LNCaP clone FGC (cell line): ENCODE measurements at regions not wholly inside any gene's neighbourhood (a gene's known extent, or its start where the extent isn't known, plus 50 kb on each side); places are given as distances from the start of the nearest gene placed in this dataset.

Experiments used
- DNase-seq: peaks from one replicate; pipeline ENCODE4 v3.0.0-alpha.2; 2011; ENCODE audit warnings: low read depth
- H3K4me3 ChIP-seq: 2 replicates; pipeline ENCODE4 v1.5.1; 2011; ENCODE audit warnings: mild to moderate bottlenecking, low read depth, low read length, control low read depth
- TF ChIP-seq, protein P1 (sequence below): IDR thresholded peaks from 2 replicates; pipeline ENCODE4 v1.5.1; 2012; ENCODE audit warnings: mild to moderate bottlenecking; ENCODE audit not compliant: control insufficient read depth, insufficient read depth; ENCODE audit errors: extremely low read depth

DNA sequence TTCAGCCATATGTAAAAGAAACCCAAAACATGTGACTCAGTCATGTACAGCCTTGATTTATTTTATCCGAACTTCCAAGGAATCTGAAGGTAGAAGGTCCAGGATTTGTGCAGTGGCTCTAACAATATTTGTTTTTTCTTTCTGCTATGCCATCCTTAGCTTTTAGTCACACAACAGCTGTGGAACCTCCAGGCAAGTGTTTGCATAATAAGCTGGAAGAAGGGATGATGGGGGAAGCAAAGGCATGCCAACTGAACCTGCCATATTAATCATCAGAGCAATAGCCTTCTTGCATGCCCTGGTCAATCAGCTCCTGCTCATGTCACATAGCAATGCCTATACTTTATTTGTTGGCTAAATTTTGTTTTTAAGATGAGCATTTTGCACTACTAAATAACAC is 444.7 kb upstream of the ARPP21 start:
- TF ChIP-seq, protein P1, sequence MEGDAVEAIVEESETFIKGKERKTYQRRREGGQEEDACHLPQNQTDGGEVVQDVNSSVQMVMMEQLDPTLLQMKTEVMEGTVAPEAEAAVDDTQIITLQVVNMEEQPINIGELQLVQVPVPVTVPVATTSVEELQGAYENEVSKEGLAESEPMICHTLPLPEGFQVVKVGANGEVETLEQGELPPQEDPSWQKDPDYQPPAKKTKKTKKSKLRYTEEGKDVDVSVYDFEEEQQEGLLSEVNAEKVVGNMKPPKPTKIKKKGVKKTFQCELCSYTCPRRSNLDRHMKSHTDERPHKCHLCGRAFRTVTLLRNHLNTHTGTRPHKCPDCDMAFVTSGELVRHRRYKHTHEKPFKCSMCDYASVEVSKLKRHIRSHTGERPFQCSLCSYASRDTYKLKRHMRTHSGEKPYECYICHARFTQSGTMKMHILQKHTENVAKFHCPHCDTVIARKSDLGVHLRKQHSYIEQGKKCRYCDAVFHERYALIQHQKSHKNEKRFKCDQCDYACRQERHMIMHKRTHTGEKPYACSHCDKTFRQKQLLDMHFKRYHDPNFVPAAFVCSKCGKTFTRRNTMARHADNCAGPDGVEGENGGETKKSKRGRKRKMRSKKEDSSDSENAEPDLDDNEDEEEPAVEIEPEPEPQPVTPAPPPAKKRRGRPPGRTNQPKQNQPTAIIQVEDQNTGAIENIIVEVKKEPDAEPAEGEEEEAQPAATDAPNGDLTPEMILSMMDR = no peak
- DNase-seq = no peak
- no peak overlapping the region for H3K4me3 ChIP-seq

DNA sequence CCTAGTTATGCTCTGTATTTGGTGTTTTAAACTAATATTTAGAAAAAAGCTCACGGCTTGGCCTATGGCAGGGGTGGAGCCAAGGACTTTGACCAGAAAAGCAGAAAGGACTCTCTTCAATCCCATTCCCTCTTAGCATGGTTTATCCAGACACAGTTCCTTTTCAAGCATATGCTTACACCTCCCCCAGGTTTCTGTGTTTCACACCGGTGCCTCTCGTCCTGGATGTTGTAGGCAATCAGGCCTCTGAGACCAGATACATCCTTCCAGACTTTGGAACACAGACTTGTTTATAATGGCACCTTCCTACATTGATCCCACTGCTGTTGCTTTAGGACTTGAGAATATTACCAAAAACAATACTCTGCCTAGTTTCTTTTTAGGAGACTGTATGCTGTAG is 440.5 kb upstream of the ARPP21 start:
- TF ChIP-seq, protein P1 = no peak
- no peak for DNase-seq
- H3K4me3 ChIP-seq = no peak overlapping the region

GRCh38 chr3:35200056-35200455 is 439.3 kb upstream of the ARPP21 start:
- DNase-seq = no peak
- H3K4me3 ChIP-seq = no peak overlapping the region
- TF ChIP-seq, protein P1 = no peak

GRCh38 chr3:35201211-35201610 is 438.1 kb upstream of the ARPP21 start:
- no peak overlapping the region for H3K4me3 ChIP-seq
- DNase-seq = no peak
- TF ChIP-seq, protein P1 = no peak

- DNase-seq = no peak
- TF ChIP-seq, protein P1 = no peak
- H3K4me3 ChIP-seq = no peak overlapping the region
Observed at GRCh38 chr3:35215525-35216500, 423.5 kb upstream of the ARPP21 start.

DNA sequence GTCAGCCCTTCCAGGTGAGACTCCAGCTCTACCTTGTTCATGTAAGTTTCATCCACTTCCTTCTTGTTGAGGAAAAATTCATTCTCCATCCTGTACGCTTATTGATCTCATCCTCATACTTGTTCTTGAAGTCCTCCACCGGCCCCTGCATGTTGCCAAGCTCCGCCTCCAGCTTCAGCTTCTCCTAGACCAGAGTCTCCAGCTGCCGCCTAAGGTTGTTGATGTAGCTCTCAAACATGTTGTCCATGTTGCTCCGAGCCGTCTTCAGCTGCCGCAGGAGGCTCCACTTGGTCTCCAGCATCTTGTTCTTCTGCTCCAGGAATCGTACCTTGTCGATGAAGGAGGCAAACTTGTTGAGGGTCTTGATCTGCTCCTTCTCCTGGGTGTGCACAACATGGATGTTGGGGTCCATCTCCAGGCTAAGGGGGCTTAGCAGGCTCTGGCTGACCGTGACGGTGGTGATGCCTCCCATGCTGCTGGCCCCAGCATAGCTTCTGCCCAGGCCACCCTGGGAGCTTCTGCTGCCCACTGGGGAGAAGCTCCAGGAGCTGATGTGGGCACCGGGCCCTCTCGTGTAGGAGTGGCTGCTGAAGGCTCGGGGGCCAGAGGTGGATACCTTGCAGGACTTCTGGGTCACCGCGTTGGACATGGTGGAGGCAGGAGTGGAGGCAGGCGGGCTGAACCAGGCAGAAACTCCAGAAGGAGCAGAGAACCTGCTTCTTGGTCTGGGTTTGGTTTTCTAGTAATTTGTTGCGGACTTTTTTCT is 422.6 kb upstream of the ARPP21 start:
- TF ChIP-seq, protein P1 = no peak
- no peak for DNase-seq
- H3K4me3 ChIP-seq = no peak overlapping the region
